Sigmoid colon (tissue), 4 donors: ENCODE measurements at regions not wholly inside any gene's neighbourhood (a gene's known extent, or its start where the extent isn't known, plus 50 kb on each side); places are given as distances from the start of the nearest gene placed in this dataset.

ENCODE experiments used
- CTCF ChIP-seq, 4 experiments: fragments of 450-650 bp in 3 of 4; fragments of 200-600 bp in 1 of 4; IDR thresholded peaks; one replicate each; pipeline ENCODE4 v1.5.1; 2016 to 2019; ENCODE audit warnings: antibody characterized with exemption in 4 of 4, mild to moderate bottlenecking in 3 of 4, moderate library complexity in 2 of 4
- EP300 ChIP-seq, 4 donors: sonication (generic); formaldehyde crosslinking; IDR thresholded peaks; one replicate each; pipeline ENCODE4 v1.6.1; 2017; ENCODE audit warnings: antibody characterized with exemption in 4 of 4
- POLR2A ChIP-seq, 2 donors: fragments of 450-650 bp; IDR thresholded peaks; one replicate each; pipeline ENCODE4 v1.6.1; 2016; ENCODE audit warnings: antibody characterized with exemption in 2 of 2, mild to moderate bottlenecking in 2 of 2, moderate library complexity in 2 of 2
- POLR2AphosphoS5 ChIP-seq, 4 donors: sonication (generic); formaldehyde crosslinking; IDR thresholded peaks; one replicate each; pipeline ENCODE4 v1.6.1; 2017; ENCODE audit warnings: antibody characterized with exemption in 4 of 4

- no peak for TF ChIP-seq CTCF (IDR thresholded peaks at IDR 0.05)
- no peak for TF ChIP-seq POLR2AphosphoS5 (IDR thresholded peaks at IDR 0.05)
- no peak for TF ChIP-seq POLR2A (IDR thresholded peaks at IDR 0.05)
- no peak for TF ChIP-seq EP300 (IDR thresholded peaks at IDR 0.05)
These were observed 251.7 kb downstream of the KLF6 start for GRCh38 chr10:3533296-3533695.
